PC-3 (cell line): ENCODE measurements at regions not wholly inside any gene's neighbourhood (a gene's known extent, or its start where the extent isn't known, plus 50 kb on each side); places are given as distances from the start of the nearest gene placed in this dataset.
"Not testable (repeated sequence)": the region's sequence is repeated elsewhere in the genome, so short reads cannot be mapped to it uniquely, and the experiment has no call there.

Experiments used
- EZH2 ChIP-seq: fragments of 300-600 bp; sonication (generic); IDR thresholded peaks from one replicate; pipeline ENCODE4 v1.6.1; 2017; ENCODE audit warnings: antibody characterized with exemption, mild to moderate bottlenecking, low read length; ENCODE audit not compliant: unreplicated experiment
- TF ChIP-seq, protein P1 (sequence below): fragments of 300-600 bp; sonication (generic); conservative IDR thresholded peaks from 2 replicates; pipeline ENCODE4 v1.5.1; 2017; ENCODE audit warnings: antibody characterized with exemption, low read depth, mild to moderate bottlenecking, low read length

DNA sequence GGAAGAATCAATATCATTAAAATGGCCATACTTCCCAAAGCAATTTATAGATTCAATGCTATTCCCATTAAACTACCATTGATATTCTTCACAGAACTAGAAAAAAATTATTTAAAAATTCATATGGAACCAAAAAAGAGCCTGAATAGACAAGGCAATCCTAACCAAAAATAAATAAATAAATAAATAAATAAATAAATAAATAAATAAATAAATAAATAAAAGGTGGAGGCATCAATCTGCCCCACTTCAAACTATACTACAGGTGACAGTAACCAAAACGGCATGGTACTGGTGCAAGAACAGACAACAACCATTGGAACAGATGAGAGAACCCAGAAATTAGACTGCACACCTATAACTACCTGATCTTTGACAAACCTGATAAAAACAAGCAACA, 598.5 kb upstream of the GRM3 start:
- TF ChIP-seq, protein P1, sequence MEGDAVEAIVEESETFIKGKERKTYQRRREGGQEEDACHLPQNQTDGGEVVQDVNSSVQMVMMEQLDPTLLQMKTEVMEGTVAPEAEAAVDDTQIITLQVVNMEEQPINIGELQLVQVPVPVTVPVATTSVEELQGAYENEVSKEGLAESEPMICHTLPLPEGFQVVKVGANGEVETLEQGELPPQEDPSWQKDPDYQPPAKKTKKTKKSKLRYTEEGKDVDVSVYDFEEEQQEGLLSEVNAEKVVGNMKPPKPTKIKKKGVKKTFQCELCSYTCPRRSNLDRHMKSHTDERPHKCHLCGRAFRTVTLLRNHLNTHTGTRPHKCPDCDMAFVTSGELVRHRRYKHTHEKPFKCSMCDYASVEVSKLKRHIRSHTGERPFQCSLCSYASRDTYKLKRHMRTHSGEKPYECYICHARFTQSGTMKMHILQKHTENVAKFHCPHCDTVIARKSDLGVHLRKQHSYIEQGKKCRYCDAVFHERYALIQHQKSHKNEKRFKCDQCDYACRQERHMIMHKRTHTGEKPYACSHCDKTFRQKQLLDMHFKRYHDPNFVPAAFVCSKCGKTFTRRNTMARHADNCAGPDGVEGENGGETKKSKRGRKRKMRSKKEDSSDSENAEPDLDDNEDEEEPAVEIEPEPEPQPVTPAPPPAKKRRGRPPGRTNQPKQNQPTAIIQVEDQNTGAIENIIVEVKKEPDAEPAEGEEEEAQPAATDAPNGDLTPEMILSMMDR: not testable (repeated sequence)
- not testable (repeated sequence) for TF ChIP-seq EZH2
